HTR-8/SVneo (cell line): ENCODE measurements at regions not wholly inside any gene's neighbourhood (a gene's known extent, or its start where the extent isn't known, plus 50 kb on each side); places are given as distances from the start of the nearest gene placed in this dataset.

Source experiments
- DNase-seq: peaks from one replicate; pipeline ENCODE4 v3.0.0; 2011; ENCODE audit warnings: low spot score, mixed read lengths; ENCODE audit not compliant: insufficient read length
- FAIRE-seq: peaks from 2 replicates; lab custom pipeline; 2011; peaks lifted over from hg19 to GRCh38; lab: Jason Lieb, UNC

- no peak for FAIRE-seq
- no peak for DNase-seq
Observed at GRCh38 chr3:35383719-35384555, 255.4 kb upstream of the ARPP21 start.

- DNase-seq = no peak
- FAIRE-seq = no peak
Observed at GRCh38 chr3:35385271-35385670, 254.1 kb upstream of the ARPP21 start.

DNA sequence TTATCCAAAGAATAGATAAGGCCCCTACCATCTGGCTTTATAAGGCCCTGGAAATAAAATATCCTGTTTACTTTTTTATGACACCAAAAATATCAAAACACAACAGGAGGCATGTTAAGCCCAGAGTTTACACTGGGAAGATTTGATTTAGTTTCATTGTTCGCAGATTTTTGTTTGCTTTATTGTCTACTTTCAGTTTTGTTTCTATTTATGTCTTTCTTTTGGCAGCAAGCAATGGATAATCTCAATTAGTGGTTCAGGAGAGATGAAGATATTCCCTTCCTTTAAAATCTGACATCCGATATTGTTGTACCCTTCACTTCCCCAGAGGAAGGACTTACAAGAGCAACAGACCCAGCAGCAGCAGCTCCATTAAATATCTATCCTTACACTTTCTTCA, 249.4 kb upstream of the ARPP21 start:
- FAIRE-seq = no peak
- DNase-seq = no peak

- FAIRE-seq (no peak), DNase-seq (no peak)
Observed at GRCh38 chr3:35392187-35392586, 247.1 kb upstream of the ARPP21 start.

GRCh38 chr3:35393901-35394799, 245.2 kb upstream of the ARPP21 start:
- DNase-seq = no peak
- no peak for FAIRE-seq

- no peak for DNase-seq
- no peak for FAIRE-seq
Observed at GRCh38 chr3:35394905-35395304, 244.4 kb upstream of the ARPP21 start.

DNA sequence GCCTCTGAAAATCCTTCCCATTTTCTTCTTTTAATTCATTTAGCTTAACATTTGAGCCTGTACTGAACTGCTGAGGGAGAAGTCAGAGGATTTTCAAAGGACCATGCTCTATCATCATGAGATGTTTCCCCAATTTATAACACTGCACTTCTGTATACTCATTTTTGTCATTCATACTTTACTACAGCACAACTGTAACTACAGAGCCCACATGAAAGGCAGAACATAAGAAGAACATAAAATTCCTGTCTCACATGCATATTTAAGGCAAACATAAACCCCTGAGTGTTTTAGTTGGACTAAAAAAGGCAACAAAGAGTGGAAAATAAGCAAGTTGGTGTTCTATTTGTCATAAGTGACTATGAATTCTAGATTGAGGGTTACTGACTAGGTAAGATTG, 237.7 kb upstream of the ARPP21 start:
- DNase-seq (no peak), FAIRE-seq (no peak)

- no peak for DNase-seq
- FAIRE-seq = no peak
Observed at GRCh38 chr3:35404571-35404970, 234.8 kb upstream of the ARPP21 start.

DNA sequence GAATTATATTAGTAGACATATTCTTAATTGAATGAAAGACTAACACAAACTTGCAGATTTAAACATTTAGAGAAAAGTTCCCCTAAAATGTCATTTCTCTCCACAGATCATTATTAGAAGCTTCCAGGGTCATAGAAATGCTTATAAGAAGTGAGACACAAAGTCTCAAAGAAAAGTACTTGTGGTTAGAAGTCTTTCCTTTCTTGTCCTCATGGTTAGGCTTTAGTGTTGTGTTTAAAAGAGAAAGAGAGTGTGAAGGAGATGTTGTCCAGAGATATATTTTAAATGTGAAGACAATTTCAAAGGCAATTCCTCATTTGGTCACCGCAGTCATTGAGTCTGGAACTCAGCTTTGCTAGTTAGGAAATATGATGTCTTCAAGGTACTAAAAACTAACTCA, 230.4 kb upstream of the ARPP21 start:
- DNase-seq (no peak), FAIRE-seq (no peak)

GRCh38 chr3:35409991-35410390, 229.3 kb upstream of the ARPP21 start:
- FAIRE-seq = no peak
- no peak for DNase-seq

DNA sequence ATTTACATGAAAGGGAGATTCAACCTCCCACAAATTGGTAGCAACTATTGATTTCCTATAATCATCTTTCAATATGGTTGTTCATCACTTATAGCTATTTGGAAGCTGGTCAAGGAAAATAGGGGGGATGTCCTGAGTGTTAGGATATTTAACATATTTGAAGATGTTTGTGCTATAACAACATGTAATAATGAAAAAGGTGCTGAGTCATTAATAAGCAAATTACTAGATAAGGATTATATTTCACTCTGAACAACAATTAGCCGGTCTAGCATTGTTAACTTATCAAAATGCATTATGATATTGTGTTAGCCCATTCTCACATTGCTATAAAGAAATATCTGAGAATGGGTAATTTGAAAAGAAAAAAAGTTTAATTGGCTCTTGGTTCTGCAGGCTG, 225.8 kb upstream of the ARPP21 start:
- FAIRE-seq (no peak), DNase-seq (no peak)

DNA sequence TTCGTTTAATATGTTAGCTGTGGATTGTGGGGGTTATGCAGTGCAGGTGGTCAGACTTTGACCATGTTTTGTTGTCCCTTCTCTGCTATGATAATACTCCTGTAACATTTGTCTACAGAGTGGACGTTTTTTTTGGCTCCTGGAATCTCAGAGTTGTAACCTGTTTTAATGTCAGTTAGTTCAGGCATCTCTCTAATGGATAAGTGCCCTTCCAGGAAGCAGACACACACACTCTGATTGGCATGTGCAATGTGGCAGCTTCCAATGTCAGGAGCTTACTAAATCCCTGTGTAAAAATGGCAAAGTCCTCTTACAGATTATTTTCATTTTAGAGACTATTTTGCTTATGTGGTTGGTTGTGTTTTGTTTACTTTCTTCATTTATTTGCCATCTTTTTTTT, 222.2 kb upstream of the ARPP21 start:
- no peak for FAIRE-seq
- DNase-seq = no peak

GRCh38 chr3:35422101-35422500, 217.2 kb upstream of the ARPP21 start:
- FAIRE-seq (no peak), DNase-seq (no peak)

- DNase-seq = no peak
- FAIRE-seq = no peak
Observed at GRCh38 chr3:35422836-35423601, 216.3 kb upstream of the ARPP21 start.

DNA sequence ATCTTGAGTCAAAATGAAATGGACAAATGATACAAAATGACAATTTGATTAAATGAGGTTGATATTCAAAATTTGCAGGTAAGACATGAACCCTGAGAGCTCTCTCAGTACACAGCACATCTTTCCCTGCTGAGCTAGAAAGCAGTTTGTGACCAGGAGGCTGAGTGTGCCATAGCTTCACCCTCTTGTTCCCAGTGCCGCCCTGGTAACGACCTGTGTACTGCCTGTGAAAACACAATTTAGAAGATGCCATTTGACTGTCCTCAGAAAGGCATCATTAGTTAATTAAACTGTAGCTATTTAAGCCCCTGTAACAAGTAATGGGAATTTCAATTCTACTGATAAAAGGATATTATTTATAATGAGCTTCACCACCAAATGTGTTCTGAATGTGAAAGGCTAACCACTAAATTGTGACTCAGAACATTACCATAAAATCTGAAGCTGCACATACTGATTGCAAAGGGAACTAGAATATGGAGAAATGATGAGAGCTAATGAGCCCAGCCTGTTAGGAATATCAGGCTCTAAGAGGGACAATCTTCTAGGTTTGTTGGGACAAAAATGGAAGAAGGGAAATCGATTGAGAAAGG, 212.9 kb upstream of the ARPP21 start:
- FAIRE-seq (no peak), DNase-seq (no peak)

DNA sequence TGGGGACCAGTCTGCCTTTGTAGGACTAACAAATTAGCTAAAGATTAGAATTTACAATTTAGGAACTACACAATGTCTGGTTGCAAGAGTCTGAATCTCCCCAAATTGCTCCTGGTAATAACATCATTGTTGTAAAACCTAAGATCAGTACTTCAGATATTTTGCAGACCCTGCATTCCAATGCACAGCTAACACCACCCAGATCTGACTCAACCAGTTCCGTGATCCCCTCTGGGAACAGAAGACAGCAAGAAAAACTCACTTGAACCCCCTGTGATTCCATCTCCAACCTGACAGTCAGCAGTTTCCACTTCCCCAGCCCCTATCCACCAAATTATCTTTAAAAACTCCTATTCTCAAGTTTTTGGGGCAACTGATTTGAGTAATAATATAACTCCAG, 201.9 kb upstream of the ARPP21 start:
- DNase-seq = no peak
- FAIRE-seq = no peak

- FAIRE-seq = no peak
- DNase-seq = no peak
Observed at GRCh38 chr3:35438101-35438500, 201.2 kb upstream of the ARPP21 start.

- DNase-seq (no peak), FAIRE-seq (no peak)
Observed at GRCh38 chr3:35439663-35440062, 199.7 kb upstream of the ARPP21 start.

GRCh38 chr3:35440826-35441225, 198.5 kb upstream of the ARPP21 start:
- FAIRE-seq (no peak), DNase-seq (no peak)

DNA sequence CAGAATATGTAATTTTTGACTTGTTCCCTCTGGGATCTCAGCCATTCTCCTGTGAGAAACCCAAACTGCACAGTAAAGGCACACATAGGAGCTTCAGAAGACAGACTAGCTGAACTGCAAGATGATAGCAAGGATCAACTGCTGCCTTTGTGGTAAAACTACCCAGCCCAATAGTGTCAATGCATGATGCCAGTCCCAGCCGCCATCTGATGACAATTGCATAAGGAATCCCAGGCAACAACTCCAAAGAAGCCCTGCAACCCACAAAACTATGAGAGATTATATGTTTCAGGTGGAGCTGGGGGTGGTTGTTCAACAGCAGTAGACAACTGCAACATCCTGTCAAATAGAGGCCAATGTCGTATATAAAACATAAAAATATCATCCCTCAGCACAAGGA, 192.4 kb upstream of the ARPP21 start:
- DNase-seq (no peak), FAIRE-seq (no peak)
